ENCODE measurements at regions not wholly inside any gene's neighbourhood (a gene's known extent, or its start where the extent isn't known, plus 50 kb on each side); places are given as distances from the start of the nearest gene placed in this dataset.

DNA sequence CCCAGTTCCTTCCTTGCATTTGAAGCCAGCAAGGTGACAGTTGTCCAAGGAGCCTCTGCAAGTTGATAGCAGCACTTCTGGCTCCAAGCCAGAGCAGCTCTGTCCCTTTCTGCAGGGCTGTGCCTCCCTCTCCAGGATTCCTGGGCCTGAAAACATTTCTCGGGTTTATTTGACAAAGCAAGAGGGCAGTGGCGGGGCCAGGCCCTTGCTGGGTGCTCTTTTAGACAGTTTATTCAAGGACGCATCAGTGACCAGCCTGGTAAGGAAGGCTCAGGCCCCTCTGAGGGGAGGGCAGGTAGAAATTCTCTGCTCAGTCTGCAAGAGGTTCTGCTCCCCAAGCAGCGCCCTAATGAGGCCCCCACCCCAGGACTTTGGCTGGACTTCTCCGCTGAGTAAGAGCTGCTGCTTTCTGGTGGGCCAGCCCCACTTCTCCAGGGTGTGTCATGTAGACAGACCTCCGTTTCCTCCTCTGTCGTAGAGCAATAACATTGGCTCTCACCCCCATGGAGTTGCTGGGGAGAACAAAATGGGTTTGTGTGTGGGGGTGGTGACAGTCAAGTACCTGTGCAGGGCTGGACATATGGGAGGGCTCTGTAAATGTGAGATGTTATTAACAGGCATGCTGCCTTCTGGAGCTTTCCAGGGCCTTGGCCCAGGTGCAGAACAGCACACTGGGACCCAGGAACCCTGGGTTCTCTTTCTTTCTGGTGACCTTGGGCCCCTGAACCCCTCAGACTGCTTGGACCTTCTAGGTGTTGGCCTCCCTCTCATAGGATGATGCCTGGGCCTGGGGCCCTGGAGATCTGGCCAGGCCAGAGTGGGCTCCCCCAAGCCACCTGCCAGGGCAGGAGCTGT, 146.2 kb upstream of the TLE3 start:
- Histone ChIP-seq H3K27ac (no peak overlapping the region), H3K4me1 (replicated peaks) (no peaks in the 10 kb centered on the region), H3K36me3 (no peaks in the 10 kb centered on the region), H3K9me3 (no peaks in the 10 kb centered on the region), H3K4me3 (no peak overlapping the region), H3K27me3 (replicated peaks; ENCODE audit: insufficient read depth) (peaks cover 2% of the 10 kb centered on the region)
- DNase-seq (ENCODE audit: low spot score), result no peak
- TF ChIP-seq, protein P1, sequence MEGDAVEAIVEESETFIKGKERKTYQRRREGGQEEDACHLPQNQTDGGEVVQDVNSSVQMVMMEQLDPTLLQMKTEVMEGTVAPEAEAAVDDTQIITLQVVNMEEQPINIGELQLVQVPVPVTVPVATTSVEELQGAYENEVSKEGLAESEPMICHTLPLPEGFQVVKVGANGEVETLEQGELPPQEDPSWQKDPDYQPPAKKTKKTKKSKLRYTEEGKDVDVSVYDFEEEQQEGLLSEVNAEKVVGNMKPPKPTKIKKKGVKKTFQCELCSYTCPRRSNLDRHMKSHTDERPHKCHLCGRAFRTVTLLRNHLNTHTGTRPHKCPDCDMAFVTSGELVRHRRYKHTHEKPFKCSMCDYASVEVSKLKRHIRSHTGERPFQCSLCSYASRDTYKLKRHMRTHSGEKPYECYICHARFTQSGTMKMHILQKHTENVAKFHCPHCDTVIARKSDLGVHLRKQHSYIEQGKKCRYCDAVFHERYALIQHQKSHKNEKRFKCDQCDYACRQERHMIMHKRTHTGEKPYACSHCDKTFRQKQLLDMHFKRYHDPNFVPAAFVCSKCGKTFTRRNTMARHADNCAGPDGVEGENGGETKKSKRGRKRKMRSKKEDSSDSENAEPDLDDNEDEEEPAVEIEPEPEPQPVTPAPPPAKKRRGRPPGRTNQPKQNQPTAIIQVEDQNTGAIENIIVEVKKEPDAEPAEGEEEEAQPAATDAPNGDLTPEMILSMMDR (IDR thresholded peaks at IDR 0.05), result peak in 1 of 4 experiments; percentile 17
- TF ChIP-seq POLR2A (IDR thresholded peaks at IDR 0.05), result no peak
- no peak for TF ChIP-seq POLR2AphosphoS5 (IDR thresholded peaks at IDR 0.05)
- intact Hi-C loops (cut with DNase I), result no loop called here
- 90% methylated on average over 7 of the region's 7 CpGs for WGBS

DNA sequence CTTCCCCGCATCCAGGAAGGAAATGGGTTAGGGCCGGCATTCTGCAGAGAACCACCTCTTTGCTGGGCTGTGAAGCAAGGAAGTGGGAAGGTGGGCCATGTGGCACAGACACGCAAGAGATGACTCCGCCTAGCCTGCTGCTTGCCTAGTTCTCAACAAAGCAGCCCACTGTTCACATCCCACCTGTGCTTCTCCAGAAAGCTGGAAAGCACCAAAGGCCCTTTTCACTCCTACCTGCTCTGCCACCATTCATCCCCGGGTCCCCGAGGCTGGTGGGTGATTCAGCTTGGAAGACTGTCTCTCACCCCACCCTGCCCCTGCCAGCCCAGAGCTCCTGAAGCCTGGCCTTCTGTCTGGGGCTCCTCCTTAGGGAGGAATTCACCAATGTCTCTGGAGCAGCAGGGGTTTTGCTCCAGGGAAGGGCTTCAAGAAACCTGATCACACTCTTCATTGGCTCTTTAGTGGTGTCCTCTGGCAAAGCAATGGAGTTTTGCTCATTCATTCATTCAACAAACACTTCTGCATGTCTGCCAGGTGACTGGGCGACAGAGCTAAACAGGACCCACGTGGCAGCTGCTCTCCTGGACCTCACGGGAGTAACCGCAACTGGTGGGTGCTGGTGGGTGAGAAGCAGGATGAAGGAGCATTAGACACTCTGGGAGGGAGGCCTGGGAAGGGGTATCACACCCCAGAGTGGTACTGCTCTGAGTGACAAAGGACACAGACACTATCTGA, 145.4 kb upstream of the TLE3 start:
- no peaks in the 10 kb centered on the region for H3K36me3 ChIP-seq
- H3K4me3 ChIP-seq, result no peak overlapping the region
- H3K9me3 ChIP-seq, result no peaks in the 10 kb centered on the region
- intact Hi-C loops (cut with DNase I), result no loop called here
- no peak for DNase-seq (ENCODE audit: low spot score)
- no peak overlapping the region for H3K27ac ChIP-seq
- H3K4me1 ChIP-seq (replicated peaks), result no peaks in the 10 kb centered on the region
- TF ChIP-seq POLR2AphosphoS5 (IDR thresholded peaks at IDR 0.05) (no peak), POLR2A (IDR thresholded peaks at IDR 0.05) (no peak)
- TF ChIP-seq, protein P1 (IDR thresholded peaks at IDR 0.05), result no peak
- H3K27me3 ChIP-seq (replicated peaks; ENCODE audit: insufficient read depth), result peaks cover 2% of the 10 kb centered on the region
- 88% methylated on average over 10 of the region's 10 CpGs for WGBS

DNA sequence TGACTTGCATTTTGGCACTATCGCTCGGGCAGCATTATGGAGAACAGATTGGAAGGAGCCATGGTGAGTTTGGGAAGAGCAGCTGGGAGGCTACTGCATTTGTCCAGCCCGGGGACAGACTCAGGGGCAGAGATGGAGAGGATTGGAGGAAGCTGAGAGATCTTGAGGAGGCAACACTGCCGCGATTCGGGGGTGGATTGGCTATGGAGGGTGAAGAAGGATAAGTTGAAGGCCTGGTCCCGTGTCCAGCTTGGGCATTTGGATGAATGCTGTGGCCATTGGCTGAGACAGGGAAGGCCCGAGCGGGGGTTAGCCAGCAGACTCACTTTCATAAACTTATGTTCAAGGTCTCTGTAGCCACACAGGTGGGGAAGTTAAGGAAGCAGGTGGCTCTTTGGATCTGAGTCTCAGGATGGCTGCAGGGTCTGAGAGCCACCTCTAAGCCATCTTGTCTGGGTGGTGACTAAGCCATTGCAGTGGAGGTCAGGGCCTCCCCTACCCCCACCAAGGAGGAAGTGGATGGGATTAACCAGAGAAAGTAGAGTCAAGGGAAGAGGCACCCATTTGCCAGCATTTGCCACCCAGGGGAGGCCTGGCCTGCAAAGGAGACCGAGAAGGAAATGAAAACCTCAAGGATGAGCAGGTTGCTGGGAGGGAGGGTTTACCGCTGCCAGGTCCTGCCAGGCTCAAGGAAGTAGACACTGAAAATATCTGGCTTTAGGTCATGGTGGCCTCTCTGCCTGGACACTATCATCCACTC, 144.0 kb upstream of the TLE3 start:
- Histone ChIP-seq H3K27me3 (replicated peaks; ENCODE audit: insufficient read depth) (no peaks in the 10 kb centered on the region), H3K4me3 (no peak overlapping the region), H3K4me1 (replicated peaks) (no peaks in the 10 kb centered on the region), H3K27ac (no peak overlapping the region), H3K9me3 (no peaks in the 10 kb centered on the region), H3K36me3 (no peaks in the 10 kb centered on the region)
- 97% methylated on average over 11 of the region's 11 CpGs for WGBS
- TF ChIP-seq POLR2A (IDR thresholded peaks at IDR 0.05), result no peak
- TF ChIP-seq, protein P1 (IDR thresholded peaks at IDR 0.05), result no peak
- TF ChIP-seq POLR2AphosphoS5 (IDR thresholded peaks at IDR 0.05), result no peak
- DNase-seq (ENCODE audit: low spot score), result no peak
- intact Hi-C loops (cut with DNase I), result no loop called here

DNA sequence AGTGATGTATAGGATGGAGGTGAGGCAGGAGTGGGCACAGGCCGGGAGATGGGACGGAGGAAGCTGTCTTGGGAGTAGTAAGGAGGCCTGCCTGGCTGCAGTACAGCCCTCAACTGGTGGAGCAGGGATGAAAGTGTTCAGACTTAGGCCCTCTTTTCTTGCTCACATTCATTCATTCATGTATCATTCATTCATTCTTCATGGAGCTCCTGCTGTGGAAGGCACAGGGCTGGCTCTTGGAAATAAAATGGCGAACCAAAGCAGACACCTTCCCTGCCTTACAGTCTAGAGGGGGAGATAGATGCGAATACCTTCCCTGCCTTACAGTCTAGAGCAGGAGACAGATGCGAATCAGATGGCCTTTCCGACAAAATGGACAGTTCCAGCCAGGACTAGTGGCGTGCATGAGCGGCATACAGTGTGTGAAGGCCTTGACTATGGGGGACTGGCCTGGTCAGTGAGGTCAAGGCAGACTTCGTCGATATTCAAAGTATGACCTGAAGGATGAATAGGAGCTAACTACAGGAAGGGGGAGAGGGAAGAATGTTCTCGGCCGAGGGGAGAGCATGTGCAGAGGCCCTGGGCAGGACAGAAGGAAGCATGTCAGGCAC, 143.2 kb upstream of the TLE3 start:
- TF ChIP-seq POLR2AphosphoS5 (IDR thresholded peaks at IDR 0.05), result no peak
- no peak for TF ChIP-seq POLR2A (IDR thresholded peaks at IDR 0.05)
- TF ChIP-seq, protein P1 (IDR thresholded peaks at IDR 0.05), result no peak
- 95% methylated on average over 12 of the region's 12 CpGs for WGBS

More for the DNA sequence above, 143.2 kb upstream of the TLE3 start:
- H3K36me3 ChIP-seq, result no peaks in the 10 kb centered on the region
- no peaks in the 10 kb centered on the region for H3K4me1 ChIP-seq (replicated peaks)
- intact Hi-C loops (cut with DNase I), result no loop called here
- no peak overlapping the region for H3K27ac ChIP-seq
- H3K27me3 ChIP-seq (replicated peaks; ENCODE audit: insufficient read depth), result no peaks in the 10 kb centered on the region
- H3K4me3 ChIP-seq, result no peak overlapping the region
- H3K9me3 ChIP-seq, result no peaks in the 10 kb centered on the region
- no peak for DNase-seq (ENCODE audit: low spot score)

Data from prostate gland (tissue), 2 donors.